ENCODE measurements at regions not wholly inside any gene's neighbourhood (a gene's known extent, or its start where the extent isn't known, plus 50 kb on each side); places are given as distances from the start of the nearest gene placed in this dataset.
A peak's percentile ranks its signal among the peaks of the same experiment; 100 is the strongest.
"Not testable (repeated sequence)": the region's sequence is repeated elsewhere in the genome, so short reads cannot be mapped to it uniquely, and the experiment has no call there.

GRCh38 chr5:87599778-87600177, 187.0 kb upstream of the CCNH start:
- DNase-seq = no peak

- DNase-seq = no peak
These were observed 185.7 kb upstream of the CCNH start for GRCh38 chr5:87598460-87598859.

- DNase-seq = no peak
These were observed 181.8 kb upstream of the CCNH start for GRCh38 chr5:87594566-87594965.

GRCh38 chr5:87589587-87589986, 176.9 kb upstream of the CCNH start:
- no peak for DNase-seq

GRCh38 chr5:87588316-87588715, 175.6 kb upstream of the CCNH start:
- DNase-seq = no peak

- not testable (repeated sequence) for DNase-seq
These were observed 171.0 kb upstream of the CCNH start for GRCh38 chr5:87583704-87584103.

GRCh38 chr5:87582149-87582548, 169.4 kb upstream of the CCNH start:
- DNase-seq = no peak

- DNase-seq = no peak
These were observed 168.9 kb upstream of the CCNH start for GRCh38 chr5:87581661-87582060.

- no peak for DNase-seq
These were observed 166.9 kb upstream of the CCNH start for GRCh38 chr5:87579678-87580077.

- DNase-seq = no peak
These were observed 164.1 kb upstream of the CCNH start for GRCh38 chr5:87576867-87577266.

- not testable (repeated sequence) for DNase-seq
These were observed 163.6 kb upstream of the CCNH start for GRCh38 chr5:87576306-87576705.

- DNase-seq = no peak
These were observed 161.4 kb upstream of the CCNH start for GRCh38 chr5:87574106-87574505.

- DNase-seq = no peak
These were observed 159.9 kb upstream of the CCNH start for GRCh38 chr5:87572611-87573010.

GRCh38 chr5:87572090-87572489, 159.4 kb upstream of the CCNH start:
- DNase-seq = no peak

GRCh38 chr5:87570366-87570765, 157.6 kb upstream of the CCNH start:
- DNase-seq = no peak

- no peak for DNase-seq
These were observed 149.3 kb upstream of the CCNH start for GRCh38 chr5:87562068-87562467.

- DNase-seq = no peak
These were observed 147.8 kb upstream of the CCNH start for GRCh38 chr5:87560528-87560927.

GRCh38 chr5:87551911-87552310, 139.2 kb upstream of the CCNH start:
- no peak for DNase-seq

- DNase-seq = no peak
These were observed 128.9 kb upstream of the CCNH start for GRCh38 chr5:87541676-87542075.

GRCh38 chr5:87541033-87541432, 128.3 kb upstream of the CCNH start:
- peak; percentile 38 for DNase-seq

- no peak for DNase-seq
These were observed 127.1 kb upstream of the CCNH start for GRCh38 chr5:87539839-87540238.

GRCh38 chr5:87536365-87536764, 123.6 kb upstream of the CCNH start:
- no peak for DNase-seq

- DNase-seq = no peak
These were observed 123.0 kb upstream of the CCNH start for GRCh38 chr5:87535706-87536105.

GRCh38 chr5:87529486-87530076, 116.9 kb upstream of the CCNH start:
- DNase-seq = no peak

GRCh38 chr5:87526131-87526530, 113.4 kb upstream of the CCNH start:
- DNase-seq = no peak
